ENCODE measurements at regions not wholly inside any gene's neighbourhood (a gene's known extent, or its start where the extent isn't known, plus 50 kb on each side); places are given as distances from the start of the nearest gene placed in this dataset.

GRCh38 chr18:45505497-45506206, 109.6 kb upstream of the SLC14A2 start:
- ChIA-PET CTCF (ENCODE audit: low intra/inter-chr PET ratio, low total read pairs) (no interaction called here), POLR2A (no interaction called here)
- H2AFZ ChIP-seq (ENCODE audit: low read length), result no peak overlapping the region
- no peaks in the 10 kb centered on the region; a peak in 1 of 5 replicates for H3K27me3 ChIP-seq (ENCODE audit: control insufficient read depth in 1 of 2, insufficient read depth in 2 of 2, low read length in 2 of 2)
- no peak for ATAC-seq
- intact Hi-C loops (cut with micrococcal nuclease; ENCODE audit: unreplicated experiment) (no loop called here), in situ Hi-C loops (cut with HindIII; ENCODE audit: extremely low pct_ligation_motif_present, low pct_unique_long_range_greater_than_20kb) (no loop called here)
- no peaks in the 10 kb centered on the region for H3K9me3 ChIP-seq (ENCODE audit: low read length)
- no peak overlapping the region for H3K4me2 ChIP-seq (ENCODE audit: low read depth, low read length)
- no peaks in the 10 kb centered on the region for H3K79me2 ChIP-seq (ENCODE audit: insufficient read depth, low read length)
- no TSS peak for BruUV-seq (replicated peaks)
- no peak overlapping the region for H3K4me3 ChIP-seq (replicated peaks in 1 of 3; ENCODE audit: insufficient read depth in 1 of 3, low read depth in 2 of 3, low read length in 3 of 3)
- H3K36me3 ChIP-seq (replicated peaks in 1 of 2; ENCODE audit: control insufficient read depth in 1 of 2, insufficient read depth in 2 of 2, low read length in 2 of 2), result no peaks in the 10 kb centered on the region
- DNase-seq (ENCODE audit: low spot score), result no peak
- H3K27ac ChIP-seq (ENCODE audit: extremely low read length, insufficient read depth, low read length), result no peak overlapping the region
- no peak overlapping the region for H3K9ac ChIP-seq (ENCODE audit: insufficient read depth, low read depth, low read length)
- FAIRE-seq, result no peak
- no peaks in the 10 kb centered on the region for H3K4me1 ChIP-seq (ENCODE audit: insufficient read depth, low read length)
- no peak for TF ChIP-seq ZNF792 (CRISPR knock-in tag; IDR thresholded peaks at IDR 0.05)
- no peak for TF ChIP-seq KAT7 (CRISPR knock-in tag; IDR thresholded peaks at IDR 0.05; ENCODE audit: borderline replicate concordance)
- no peak for TF ChIP-seq NAIF1 (CRISPR knock-in tag; IDR thresholded peaks at IDR 0.05; ENCODE audit: borderline replicate concordance)
- no peak for TF ChIP-seq UBTF (CRISPR knock-in tag; IDR thresholded peaks at IDR 0.05)
- TF ChIP-seq ZNF264 (CRISPR knock-in tag; IDR thresholded peaks at IDR 0.05), result no peak
- TF ChIP-seq ZFX (CRISPR knock-in tag; IDR thresholded peaks at IDR 0.05; ENCODE audit: low read depth), result no peak
- no peak for TF ChIP-seq PCBP2 (optimal IDR thresholded peaks at IDR 0.05; ENCODE audit: low read depth, low read length, poor library complexity, severe bottlenecking)
- TF ChIP-seq ZNF20 (CRISPR knock-in tag; IDR thresholded peaks at IDR 0.05), result no peak
- TF ChIP-seq PITX1 (CRISPR knock-in tag; IDR thresholded peaks at IDR 0.05), result no peak
- TF ChIP-seq SP140L (CRISPR knock-in tag; IDR thresholded peaks at IDR 0.05; ENCODE audit: borderline replicate concordance), result no peak
- TF ChIP-seq TRIM24 (CRISPR knock-in tag; IDR thresholded peaks at IDR 0.05), result no peak
- no peaks in the 10 kb centered on the region for H4K20me1 ChIP-seq (ENCODE audit: insufficient read depth, low read length)
- whole genome bisulfite sequencing (ENCODE audit: low lambda C conversion rate), result 30% methylated on average over 11 of the region's 12 CpGs
